ENCODE measurements at regions not wholly inside any gene's neighbourhood (a gene's known extent, or its start where the extent isn't known, plus 50 kb on each side); places are given as distances from the start of the nearest gene placed in this dataset.

DNA sequence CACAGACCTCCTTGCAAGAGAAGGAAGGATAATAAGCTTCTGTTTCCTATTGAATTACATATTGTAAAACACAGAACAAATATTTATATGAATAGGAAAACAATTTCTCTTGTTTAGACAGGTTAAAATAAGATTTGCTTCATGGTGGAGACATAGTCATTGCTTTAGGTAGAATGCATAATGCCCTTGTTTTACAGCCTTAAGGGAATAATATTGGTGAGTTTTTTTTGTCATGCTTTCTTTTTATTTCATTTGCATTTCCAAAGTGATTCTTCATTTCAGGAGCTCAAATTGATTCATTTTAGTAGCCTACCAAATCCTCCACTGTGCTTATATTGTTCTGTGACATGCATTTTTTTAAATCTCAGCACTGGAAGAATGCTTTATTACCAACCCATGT, 690.7 kb downstream of the OLFM4 start:
- no peak for TF ChIP-seq CTCF (conservative IDR thresholded peaks at IDR 0.05; ENCODE audit: low read depth, low read length)
- TF ChIP-seq EZH2 (IDR thresholded peaks at IDR 0.05; ENCODE audit: borderline replicate concordance, low read depth, low read length, poor library complexity, severe bottlenecking), result no peak

Measured in A673 (cell line).